Endodermal cell (in vitro differentiated cells): ENCODE measurements at regions not wholly inside any gene's neighbourhood (a gene's known extent, or its start where the extent isn't known, plus 50 kb on each side); places are given as distances from the start of the nearest gene placed in this dataset.

Experiments used
- DNase-seq: peaks from one replicate; pipeline ENCODE4 v3.0.0-alpha.2; 2017
- H3K27ac ChIP-seq: 2 replicates; pipeline ENCODE4 v1.5.1; 2013; ENCODE audit warnings: mild to moderate bottlenecking, low read depth, low read length, moderate library complexity
- H3K27me3 ChIP-seq: 2 replicates; pipeline ENCODE4 v1.6.1; 2013; ENCODE audit warnings: mild to moderate bottlenecking, low read length, moderate library complexity; ENCODE audit not compliant: insufficient read depth, control insufficient read depth, poor library complexity, severe bottlenecking
- H3K36me3 ChIP-seq: 2 replicates; pipeline ENCODE4 v1.7.0; 2013; ENCODE audit warnings: mild to moderate bottlenecking, low read length, moderate library complexity; ENCODE audit not compliant: control insufficient read depth, insufficient read depth
- H3K4me1 ChIP-seq: one replicate; pipeline ENCODE4 v1.7.0; 2013; ENCODE audit warnings: low read length; ENCODE audit not compliant: control insufficient read depth, insufficient read depth
- H3K4me3 ChIP-seq: 2 replicates; pipeline ENCODE4 v1.5.1; 2013; ENCODE audit warnings: mild to moderate bottlenecking, low read length, moderate library complexity
- H3K9ac ChIP-seq: 2 replicates; pipeline ENCODE4 v1.6.1; 2013; ENCODE audit warnings: mild to moderate bottlenecking, low read length, moderate library complexity; ENCODE audit not compliant: poor library complexity, severe bottlenecking; ENCODE audit errors: extremely low read depth
- H3K9me3 ChIP-seq: 2 replicates; pipeline ENCODE4 v1.6.1; 2013; ENCODE audit warnings: mild to moderate bottlenecking, low read length, moderate library complexity; ENCODE audit not compliant: control insufficient read depth
- H3K27ac Mint-ChIP-seq: 2 replicates; pipeline ENCODE4 v1.8.0; 2020; ENCODE audit warnings: mixed read lengths
- H3K27me3 Mint-ChIP-seq: 2 replicates; pipeline ENCODE4 v1.8.0; 2021; ENCODE audit warnings: mild to moderate bottlenecking, mixed read lengths; ENCODE audit not compliant: insufficient read depth
- H3K36me3 Mint-ChIP-seq: 2 replicates; pipeline ENCODE4 v1.8.0; 2020; ENCODE audit warnings: low read depth, mixed read lengths
- H3K4me1 Mint-ChIP-seq: 2 replicates; pipeline ENCODE4 v1.8.0; 2020; ENCODE audit warnings: mixed read lengths
- H3K4me3 Mint-ChIP-seq: 2 replicates; pipeline ENCODE4 v1.8.0; 2020; ENCODE audit warnings: mild to moderate bottlenecking, moderate library complexity, mixed read lengths
- H3K9me3 Mint-ChIP-seq: 2 replicates; pipeline ENCODE4 v1.8.0; 2020; ENCODE audit warnings: mild to moderate bottlenecking, mixed read lengths
- CTCF ChIP-seq: fragments of 200-600 bp; sonication (generic); conservative IDR thresholded peaks from 2 replicates; pipeline ENCODE4 v1.5.0; 2021; ENCODE audit warnings: antibody characterized with exemption, mild to moderate bottlenecking
- WGBS, 2 experiments: methylation state at CpG; one replicate each; pipeline versions ENCODE4 v1.1.5 to v1.1.7; 2013; ENCODE audit warnings: missing lambda C conversion rate in 2 of 2, mixed read lengths in 1 of 2; ENCODE audit not compliant: insufficient coverage in 1 of 2, insufficient read length in 1 of 2; 5-methylcytosine and 5-hydroxymethylcytosine counted together

- H3K9me3 ChIP-seq: no peaks in the 10 kb centered on the region
- no peaks in the 10 kb centered on the region for H3K27me3 ChIP-seq
- Mint-ChIP-seq H3K27me3 (peaks cover 2% of the 10 kb centered on the region), H3K9me3 (peaks cover 5% of the 10 kb centered on the region), H3K27ac (no peak overlapping the region), H3K4me3 (no peak overlapping the region), H3K36me3 (no peaks in the 10 kb centered on the region), H3K4me1 (no peaks in the 10 kb centered on the region)
- no peak overlapping the region for H3K9ac ChIP-seq
- H3K36me3 ChIP-seq: no peaks in the 10 kb centered on the region
- H3K4me3 ChIP-seq: no peak overlapping the region
- WGBS, 2 experiments: 59 to 70% methylated on average over 2 to 11 of the region's 11 CpGs
- DNase-seq: no peak
- H3K4me1 ChIP-seq: no peaks in the 10 kb centered on the region
- no peak for TF ChIP-seq CTCF
- no peak overlapping the region for H3K27ac ChIP-seq
These were observed 102.2 kb upstream of the EXOC2 start for GRCh38 chr6:795046-795685.

DNA sequence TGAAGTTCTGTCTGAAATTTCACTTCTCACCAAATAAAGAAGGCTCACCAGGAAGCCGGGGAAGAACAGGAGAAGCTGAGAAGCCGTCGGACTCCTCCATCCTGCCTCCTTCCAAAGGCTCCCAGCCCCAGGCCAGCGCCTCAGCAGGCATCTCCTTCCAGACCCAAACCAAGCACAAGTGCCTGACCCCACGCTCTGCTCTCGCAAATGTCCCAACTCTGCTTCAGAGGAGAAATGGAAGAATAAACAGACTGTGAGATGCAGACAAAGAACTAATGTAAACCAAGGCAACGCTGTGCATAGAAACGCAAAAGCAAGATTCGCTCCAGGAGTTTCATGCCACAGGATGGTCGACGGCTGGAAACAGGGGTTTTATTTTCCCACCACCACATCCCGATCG lies 100.3 kb upstream of the EXOC2 start:
- no peaks in the 10 kb centered on the region for H3K36me3 Mint-ChIP-seq
- H3K4me1 Mint-ChIP-seq: no peaks in the 10 kb centered on the region
- Histone ChIP-seq H3K9me3 (no peaks in the 10 kb centered on the region), H3K36me3 (no peaks in the 10 kb centered on the region), H3K4me3 (no peak overlapping the region), H3K27ac (no peak overlapping the region), H3K4me1 (no peaks in the 10 kb centered on the region), H3K9ac (no peak overlapping the region), H3K27me3 (no peaks in the 10 kb centered on the region)
- no peak for DNase-seq
- WGBS, 2 experiments: 89 to 94% methylated on average over 9 to 13 of the region's 13 CpGs
- no peak overlapping the region for H3K4me3 Mint-ChIP-seq
- no peak for TF ChIP-seq CTCF
- H3K27me3 Mint-ChIP-seq: no peaks in the 10 kb centered on the region
- H3K9me3 Mint-ChIP-seq: peaks cover 5% of the 10 kb centered on the region
- H3K27ac Mint-ChIP-seq: no peak overlapping the region

DNA sequence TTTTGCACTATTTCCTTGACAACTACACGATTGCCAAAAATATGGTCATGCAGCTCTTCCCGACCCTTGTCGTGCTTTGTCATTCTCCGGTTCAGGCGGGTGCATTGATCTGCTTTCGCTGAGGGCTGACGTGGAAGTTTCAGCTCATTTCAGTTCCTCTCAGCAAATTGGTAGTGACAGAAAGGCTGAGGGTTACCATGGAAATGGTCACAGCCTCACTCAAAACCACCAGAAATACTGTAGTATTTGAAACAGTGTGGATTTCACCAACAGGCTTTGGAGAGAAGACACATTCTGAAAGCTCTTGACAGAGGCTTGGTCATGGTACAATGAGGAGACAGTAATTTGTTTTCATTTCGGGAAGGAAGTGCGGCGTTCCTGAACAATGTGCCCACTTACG lies 99.7 kb upstream of the EXOC2 start:
- Histone ChIP-seq H3K36me3 (no peaks in the 10 kb centered on the region), H3K9ac (no peak overlapping the region), H3K27me3 (no peaks in the 10 kb centered on the region), H3K4me3 (no peak overlapping the region), H3K9me3 (no peaks in the 10 kb centered on the region), H3K27ac (no peak overlapping the region), H3K4me1 (no peaks in the 10 kb centered on the region)
- Mint-ChIP-seq H3K27me3 (no peaks in the 10 kb centered on the region), H3K4me1 (no peaks in the 10 kb centered on the region), H3K27ac (no peak overlapping the region), H3K36me3 (no peaks in the 10 kb centered on the region), H3K4me3 (no peak overlapping the region), H3K9me3 (peaks cover 5% of the 10 kb centered on the region)
- no peak for DNase-seq
- 95 to 96% methylated on average over 9 to 11 of the region's 11 CpGs for WGBS, 2 experiments
- no peak for TF ChIP-seq CTCF
